SK-N-SH (cell line): ENCODE measurements at regions not wholly inside any gene's neighbourhood (a gene's known extent, or its start where the extent isn't known, plus 50 kb on each side); places are given as distances from the start of the nearest gene placed in this dataset.

ENCODE experiments used
- CTCF ChIA-PET: fragments of 300-600, 350-600 bp; formaldehyde crosslinking; extraction: SDS; loops from one replicate; lab custom pipeline; 2021; lab: Yijun Ruan, JAX
- POLR2A ChIA-PET: fragments of 350-600 bp; sonication (Branson Sonifier 250); formaldehyde crosslinking; extraction: SDS; loops from one replicate; lab custom pipeline; 2020; ENCODE audit warnings: antibody characterized with exemption, inconsistent platforms; lab: Yijun Ruan, JAX
- DNase-seq: peaks from one replicate; pipeline ENCODE4 v3.0.0; 2012
- H2AFZ ChIP-seq: fragments of 200-600 bp; sonication (generic); 2 replicates; pipeline ENCODE4 v1.8.1; 2016; ENCODE audit warnings: antibody characterized with exemption, mild to moderate bottlenecking, low read depth
- H3F3A ChIP-seq: fragments of 200-600 bp; sonication (generic); replicated peaks from 2 replicates; pipeline ENCODE3; 2016; ENCODE audit warnings: antibody characterized with exemption, mild to moderate bottlenecking; ENCODE audit not compliant: insufficient read depth
- H3K27ac ChIP-seq, 2 experiments: fragments of 200-500 bp in 1 of 2; fragments of 200-600 bp in 1 of 2; sonication (Bioruptor generic) in 1 of 2; sonication (generic), shearing (Covaris generic) in 1 of 2; 2 replicates each; pipeline versions ENCODE4 v1.5.1 to v1.6.1; 2014 to 2016; ENCODE audit warnings: low read depth in 2 of 2, inconsistent platforms in 1 of 2, low read length in 1 of 2, mild to moderate bottlenecking in 1 of 2, mixed read lengths in 1 of 2
- H3K27me3 ChIP-seq: fragments of 200-600 bp; sonication (generic), shearing (Covaris generic); 2 replicates; pipeline ENCODE4 v1.6.1; 2016; ENCODE audit warnings: mixed run types; ENCODE audit not compliant: insufficient read depth
- H3K36me3 ChIP-seq, 2 experiments: fragments of 200-500 bp in 1 of 2; fragments of 200-600 bp in 1 of 2; sonication (Bioruptor generic) in 1 of 2; sonication (generic) in 1 of 2; replicated peaks in 1 of 2; 2 replicates each; pipeline versions ENCODE3 to v1.5.1; 2014 to 2016; ENCODE audit warnings: low read length in 1 of 2, mild to moderate bottlenecking in 1 of 2; ENCODE audit not compliant: insufficient read depth in 2 of 2, control insufficient read depth in 1 of 2
- H3K4me1 ChIP-seq, 2 experiments: fragments of 200-500 bp in 1 of 2; fragments of 200-600 bp in 1 of 2; sonication (Bioruptor generic) in 1 of 2; sonication (generic), shearing (Covaris generic) in 1 of 2; 2 replicates each; pipeline versions ENCODE4 v1.5.1 to v1.6.1; 2014 to 2016; ENCODE audit warnings: low read depth in 1 of 2, low read length in 1 of 2, mixed run types in 1 of 2; ENCODE audit not compliant: insufficient read depth in 2 of 2, control insufficient read depth in 1 of 2
- H3K4me2 ChIP-seq: fragments of 200-600 bp; sonication (generic), shearing (Covaris generic); 2 replicates; pipeline ENCODE4 v1.6.1; 2017; ENCODE audit warnings: mixed run types
- H3K4me3 ChIP-seq, 2 experiments: fragments of 200-500 bp in 1 of 2; fragments of 200-600 bp in 1 of 2; sonication (Bioruptor generic) in 1 of 2; sonication (generic), shearing (Covaris generic) in 1 of 2; 2 replicates each; pipeline versions ENCODE4 v1.5.1 to v1.8.1; 2014 to 2016; ENCODE audit warnings: low read depth in 2 of 2, inconsistent platforms in 1 of 2, low read length in 1 of 2, mild to moderate bottlenecking in 1 of 2, mixed read lengths in 1 of 2, moderate library complexity in 1 of 2
- H3K79me2 ChIP-seq: fragments of 200-600 bp; sonication (generic); 2 replicates; pipeline ENCODE4 v1.8.1; 2017; ENCODE audit warnings: mild to moderate bottlenecking; ENCODE audit not compliant: insufficient read depth
- H3K9ac ChIP-seq: fragments of 200-600 bp; sonication (generic); 2 replicates; pipeline ENCODE4 v1.6.1; 2017; ENCODE audit warnings: mixed run types
- H3K9me2 ChIP-seq: fragments of 200-600 bp; sonication (generic); 2 replicates; pipeline ENCODE4 v1.6.1; 2017; ENCODE audit warnings: mixed run types
- H3K9me3 ChIP-seq: fragments of 200-600 bp; sonication (generic); 2 replicates; pipeline ENCODE4 v1.6.1; 2017; ENCODE audit warnings: mixed run types, mild to moderate bottlenecking, moderate library complexity
- H4K20me1 ChIP-seq: fragments of 200-600 bp; sonication (generic); 2 replicates; pipeline ENCODE4 v1.6.1; 2017; ENCODE audit warnings: mild to moderate bottlenecking, mixed run types; ENCODE audit not compliant: insufficient read depth
- FOSL2 ChIP-seq: IDR thresholded peaks from 2 replicates; pipeline ENCODE4 v1.4.0; 2012; ENCODE audit warnings: low read depth, mild to moderate bottlenecking, moderate library complexity, borderline replicate concordance
- MXI1 ChIP-seq: IDR thresholded peaks from 2 replicates; pipeline ENCODE4 v1.6.1; 2012; ENCODE audit warnings: mild to moderate bottlenecking, low read depth, low read length, improper control_type of control experiment
- RAD21 ChIP-seq: IDR thresholded peaks from 2 replicates; pipeline ENCODE4 v1.6.1; 2012; ENCODE audit warnings: mild to moderate bottlenecking, low read length
- RCOR1 ChIP-seq: fragments of 150-350 bp; IDR thresholded peaks from 2 replicates; pipeline ENCODE4 v1.6.1; 2017; ENCODE audit warnings: antibody characterized with exemption, low read length
- RXRA ChIP-seq: IDR thresholded peaks from 2 replicates; pipeline ENCODE4 v1.4.0; 2012; ENCODE audit warnings: low read depth, mild to moderate bottlenecking, borderline replicate concordance
- TAF1 ChIP-seq: IDR thresholded peaks from 2 replicates; pipeline ENCODE4 v1.6.1; 2012; ENCODE audit warnings: low read depth, mild to moderate bottlenecking, low read length, moderate library complexity, borderline replicate concordance
- WGBS: methylation state at CpG from one replicate; pipeline ENCODE4 v1.1.6; 2017; ENCODE audit warnings: low lambda C conversion rate; 5-methylcytosine and 5-hydroxymethylcytosine counted together
- TF ChIP-seq, protein P1 (sequence below): IDR thresholded peaks from 2 replicates; pipeline ENCODE4; 2012
- TF ChIP-seq, protein P2 (sequence below): IDR thresholded peaks from 2 replicates; pipeline ENCODE4 v1.6.1; 2012; ENCODE audit warnings: mild to moderate bottlenecking, low read depth, low read length, moderate library complexity
- TF ChIP-seq, protein P3 (sequence below): IDR thresholded peaks from 2 replicates; pipeline ENCODE4 v1.4.0; 2012; ENCODE audit warnings: low read depth, borderline replicate concordance
- TF ChIP-seq, protein P4 (sequence below): IDR thresholded peaks from 2 replicates; pipeline ENCODE4 v1.4.0; 2012; ENCODE audit warnings: low read depth

DNA sequence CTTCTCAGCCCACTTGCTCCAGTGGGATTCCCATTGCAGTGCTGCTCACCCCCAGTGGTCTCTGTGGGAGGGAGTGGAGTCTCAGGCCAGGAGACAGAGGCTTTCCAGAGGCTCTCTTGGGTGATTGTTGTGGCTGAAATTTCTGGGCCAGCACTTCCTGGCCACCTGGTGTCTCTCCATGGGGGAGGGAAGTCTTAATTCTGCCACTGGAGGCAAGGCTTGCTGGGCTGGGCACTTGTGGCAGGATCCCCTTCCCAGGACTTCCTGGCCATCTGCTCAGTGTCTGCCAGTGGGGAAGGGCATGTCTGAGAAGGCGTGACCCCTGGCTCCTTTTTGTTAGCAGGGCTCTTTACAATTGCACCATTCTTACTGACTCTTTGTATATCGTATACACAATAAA lies 351.8 kb downstream of the GABRB3 start:
- no peaks in the 10 kb centered on the region for H3F3A ChIP-seq
- no peaks in the 10 kb centered on the region for H4K20me1 ChIP-seq
- H3K9me3 ChIP-seq: peaks cover 5% of the 10 kb centered on the region; the same call in 1 of the 2 replicates
- no peaks in the 10 kb centered on the region for H3K4me1 ChIP-seq
- H3K9me2 ChIP-seq: no peaks in the 10 kb centered on the region
- H3K27me3 ChIP-seq: no peaks in the 10 kb centered on the region
- POLR2A ChIA-PET: no interaction called here
- H3K79me2 ChIP-seq: no peaks in the 10 kb centered on the region
- H3K4me2 ChIP-seq: no peak overlapping the region
- H3K9ac ChIP-seq: no peak overlapping the region
- no peak overlapping the region for H3K4me3 ChIP-seq
- H3K27ac ChIP-seq: no peak overlapping the region
- H2AFZ ChIP-seq: no peak overlapping the region
- DNase-seq: no peak
- CTCF ChIA-PET: no interaction called here
- 26% methylated on average over 2 of the region's 2 CpGs for WGBS
- TF ChIP-seq TAF1: no peak
- H3K36me3 ChIP-seq: no peaks in the 10 kb centered on the region

- H3K4me2 ChIP-seq: no peak overlapping the region
- H2AFZ ChIP-seq: no peak overlapping the region
- H3K9ac ChIP-seq: no peak overlapping the region
- no peak for DNase-seq
- no peaks in the 10 kb centered on the region for H3K9me2 ChIP-seq
- H4K20me1 ChIP-seq: no peaks in the 10 kb centered on the region
- H3K4me3 ChIP-seq: no peak overlapping the region
- 23% methylated on average over 4 of the region's 4 CpGs for WGBS
- H3K27ac ChIP-seq: no peak overlapping the region
- H3K36me3 ChIP-seq: no peaks in the 10 kb centered on the region
- no peak for TF ChIP-seq MXI1
- TF ChIP-seq TAF1: no peak
- no peak for TF ChIP-seq FOSL2
- TF ChIP-seq, protein P1, sequence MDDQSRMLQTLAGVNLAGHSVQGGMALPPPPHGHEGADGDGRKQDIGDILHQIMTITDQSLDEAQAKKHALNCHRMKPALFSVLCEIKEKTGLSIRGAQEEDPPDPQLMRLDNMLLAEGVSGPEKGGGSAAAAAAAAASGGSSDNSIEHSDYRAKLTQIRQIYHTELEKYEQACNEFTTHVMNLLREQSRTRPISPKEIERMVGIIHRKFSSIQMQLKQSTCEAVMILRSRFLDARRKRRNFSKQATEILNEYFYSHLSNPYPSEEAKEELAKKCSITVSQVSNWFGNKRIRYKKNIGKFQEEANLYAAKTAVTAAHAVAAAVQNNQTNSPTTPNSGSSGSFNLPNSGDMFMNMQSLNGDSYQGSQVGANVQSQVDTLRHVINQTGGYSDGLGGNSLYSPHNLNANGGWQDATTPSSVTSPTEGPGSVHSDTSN: no peak
- TF ChIP-seq RCOR1: no peak
- TF ChIP-seq RAD21: no peak
- TF ChIP-seq, protein P2, sequence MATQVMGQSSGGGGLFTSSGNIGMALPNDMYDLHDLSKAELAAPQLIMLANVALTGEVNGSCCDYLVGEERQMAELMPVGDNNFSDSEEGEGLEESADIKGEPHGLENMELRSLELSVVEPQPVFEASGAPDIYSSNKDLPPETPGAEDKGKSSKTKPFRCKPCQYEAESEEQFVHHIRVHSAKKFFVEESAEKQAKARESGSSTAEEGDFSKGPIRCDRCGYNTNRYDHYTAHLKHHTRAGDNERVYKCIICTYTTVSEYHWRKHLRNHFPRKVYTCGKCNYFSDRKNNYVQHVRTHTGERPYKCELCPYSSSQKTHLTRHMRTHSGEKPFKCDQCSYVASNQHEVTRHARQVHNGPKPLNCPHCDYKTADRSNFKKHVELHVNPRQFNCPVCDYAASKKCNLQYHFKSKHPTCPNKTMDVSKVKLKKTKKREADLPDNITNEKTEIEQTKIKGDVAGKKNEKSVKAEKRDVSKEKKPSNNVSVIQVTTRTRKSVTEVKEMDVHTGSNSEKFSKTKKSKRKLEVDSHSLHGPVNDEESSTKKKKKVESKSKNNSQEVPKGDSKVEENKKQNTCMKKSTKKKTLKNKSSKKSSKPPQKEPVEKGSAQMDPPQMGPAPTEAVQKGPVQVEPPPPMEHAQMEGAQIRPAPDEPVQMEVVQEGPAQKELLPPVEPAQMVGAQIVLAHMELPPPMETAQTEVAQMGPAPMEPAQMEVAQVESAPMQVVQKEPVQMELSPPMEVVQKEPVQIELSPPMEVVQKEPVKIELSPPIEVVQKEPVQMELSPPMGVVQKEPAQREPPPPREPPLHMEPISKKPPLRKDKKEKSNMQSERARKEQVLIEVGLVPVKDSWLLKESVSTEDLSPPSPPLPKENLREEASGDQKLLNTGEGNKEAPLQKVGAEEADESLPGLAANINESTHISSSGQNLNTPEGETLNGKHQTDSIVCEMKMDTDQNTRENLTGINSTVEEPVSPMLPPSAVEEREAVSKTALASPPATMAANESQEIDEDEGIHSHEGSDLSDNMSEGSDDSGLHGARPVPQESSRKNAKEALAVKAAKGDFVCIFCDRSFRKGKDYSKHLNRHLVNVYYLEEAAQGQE: no peak
- TF ChIP-seq, protein P3, sequence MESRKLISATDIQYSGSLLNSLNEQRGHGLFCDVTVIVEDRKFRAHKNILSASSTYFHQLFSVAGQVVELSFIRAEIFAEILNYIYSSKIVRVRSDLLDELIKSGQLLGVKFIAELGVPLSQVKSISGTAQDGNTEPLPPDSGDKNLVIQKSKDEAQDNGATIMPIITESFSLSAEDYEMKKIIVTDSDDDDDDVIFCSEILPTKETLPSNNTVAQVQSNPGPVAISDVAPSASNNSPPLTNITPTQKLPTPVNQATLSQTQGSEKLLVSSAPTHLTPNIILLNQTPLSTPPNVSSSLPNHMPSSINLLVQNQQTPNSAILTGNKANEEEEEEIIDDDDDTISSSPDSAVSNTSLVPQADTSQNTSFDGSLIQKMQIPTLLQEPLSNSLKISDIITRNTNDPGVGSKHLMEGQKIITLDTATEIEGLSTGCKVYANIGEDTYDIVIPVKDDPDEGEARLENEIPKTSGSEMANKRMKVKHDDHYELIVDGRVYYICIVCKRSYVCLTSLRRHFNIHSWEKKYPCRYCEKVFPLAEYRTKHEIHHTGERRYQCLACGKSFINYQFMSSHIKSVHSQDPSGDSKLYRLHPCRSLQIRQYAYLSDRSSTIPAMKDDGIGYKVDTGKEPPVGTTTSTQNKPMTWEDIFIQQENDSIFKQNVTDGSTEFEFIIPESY: no peak
- TF ChIP-seq, protein P4, sequence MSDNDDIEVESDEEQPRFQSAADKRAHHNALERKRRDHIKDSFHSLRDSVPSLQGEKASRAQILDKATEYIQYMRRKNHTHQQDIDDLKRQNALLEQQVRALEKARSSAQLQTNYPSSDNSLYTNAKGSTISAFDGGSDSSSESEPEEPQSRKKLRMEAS: no peak
- TF ChIP-seq RXRA: no peak
- H3K4me1 ChIP-seq: no peaks in the 10 kb centered on the region
- H3K9me3 ChIP-seq: no peaks in the 10 kb centered on the region
- CTCF ChIA-PET: interaction anchor here (0.7 to 1.6 kb wide), 2 partner anchors 9 to 135 kb away, joined by 3 to 5 read pairs; no protein-coding TSS in a partner anchor
- H3K79me2 ChIP-seq: no peaks in the 10 kb centered on the region
- H3F3A ChIP-seq: no peaks in the 10 kb centered on the region
- no peaks in the 10 kb centered on the region for H3K27me3 ChIP-seq
- POLR2A ChIA-PET: no interaction called here
These were observed 377.2 kb downstream of the GABRB3 start for GRCh38 chr15:26395624-26396023.
